ENCODE measurements at regions not wholly inside any gene's neighbourhood (a gene's known extent, or its start where the extent isn't known, plus 50 kb on each side); places are given as distances from the start of the nearest gene placed in this dataset.

DNA sequence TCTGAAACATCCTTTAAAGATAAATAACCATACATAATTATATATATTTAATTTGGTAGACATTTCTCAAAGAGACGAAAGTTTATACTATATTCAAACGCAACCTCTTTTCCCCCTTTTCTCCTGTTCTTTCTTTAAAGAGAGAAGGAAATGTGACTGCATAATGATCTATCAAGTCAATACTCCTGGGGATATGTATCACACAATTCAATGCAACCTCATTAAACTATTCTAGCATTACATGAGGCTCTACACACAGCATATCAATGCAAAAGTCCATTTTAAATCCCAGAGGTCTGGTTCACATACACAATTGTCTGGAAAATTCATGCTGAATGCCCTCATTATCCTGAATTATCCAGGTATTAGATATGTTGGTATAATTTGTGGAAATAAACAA, 330.7 kb downstream of the LMX1A start:
- DNase-seq (ENCODE audit: low read depth in 2 of 2): no peak

DNA sequence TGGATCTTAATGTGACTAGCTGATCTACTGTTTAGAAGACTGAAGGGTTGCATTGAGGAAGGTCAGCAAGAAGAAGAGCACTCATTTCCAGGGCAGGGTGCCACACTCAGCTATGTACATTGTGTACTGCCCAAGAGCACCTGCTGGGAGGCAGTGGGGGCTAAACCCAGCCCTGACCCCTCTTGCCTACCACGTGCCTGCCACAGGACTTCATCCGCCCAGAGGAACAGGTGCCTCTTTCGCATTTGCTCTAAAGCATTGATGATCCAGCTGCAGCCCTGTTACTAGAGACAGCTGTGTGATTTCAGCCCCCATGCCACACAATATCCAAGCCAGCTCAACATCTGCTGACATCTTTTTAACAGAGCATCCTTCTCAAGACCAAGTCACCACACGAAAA, 341.8 kb downstream of the LMX1A start:
- no peak for DNase-seq (ENCODE audit: low read depth in 2 of 2)

DNA sequence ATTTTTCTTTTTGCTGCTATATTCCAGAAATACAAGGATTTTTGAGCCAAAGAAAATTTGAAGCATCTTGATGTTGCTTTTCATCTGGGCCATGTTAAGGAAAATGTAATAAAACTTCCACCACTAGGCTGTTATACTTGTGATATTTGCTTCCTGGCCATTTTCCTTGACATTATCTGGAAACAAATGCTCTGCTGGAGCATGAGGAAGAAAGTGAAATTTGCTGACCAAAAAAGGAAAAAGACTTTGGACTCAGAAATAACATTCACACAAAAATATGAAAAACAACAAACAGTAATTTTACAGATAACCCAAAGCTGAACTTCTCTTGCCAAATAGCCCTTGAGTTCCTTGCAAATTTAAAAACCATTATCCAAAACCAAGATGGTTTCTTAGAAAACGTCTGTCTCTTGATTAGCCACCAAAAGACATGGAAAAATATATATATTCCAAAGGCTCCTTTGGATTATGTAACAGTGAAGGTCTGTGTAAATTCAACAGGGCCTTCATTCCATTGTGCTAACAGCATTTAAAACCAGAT, 344.5 kb downstream of the LMX1A start:
- no peak for DNase-seq (ENCODE audit: low read depth in 2 of 2)

DNA sequence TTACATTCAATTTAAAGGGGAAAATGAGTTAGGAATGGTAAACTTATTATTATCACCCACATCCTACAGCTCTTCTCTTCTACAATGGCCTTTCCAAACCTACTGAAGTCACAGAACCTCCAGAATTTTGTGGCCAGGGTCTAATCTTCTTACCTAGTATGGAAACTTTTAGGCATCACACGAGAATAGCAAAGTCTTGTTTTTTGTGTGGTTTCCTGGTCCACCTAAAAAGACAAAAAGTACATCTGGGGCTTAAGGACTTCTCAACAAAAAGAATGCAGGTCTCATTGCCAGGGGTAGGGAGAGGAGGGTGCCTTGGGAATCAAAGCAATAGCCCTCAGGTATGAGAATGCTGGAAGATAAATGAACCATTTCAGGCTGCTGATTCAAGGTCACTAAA, 345.3 kb downstream of the LMX1A start:
- DNase-seq (ENCODE audit: low read depth in 2 of 2): no peak

DNA sequence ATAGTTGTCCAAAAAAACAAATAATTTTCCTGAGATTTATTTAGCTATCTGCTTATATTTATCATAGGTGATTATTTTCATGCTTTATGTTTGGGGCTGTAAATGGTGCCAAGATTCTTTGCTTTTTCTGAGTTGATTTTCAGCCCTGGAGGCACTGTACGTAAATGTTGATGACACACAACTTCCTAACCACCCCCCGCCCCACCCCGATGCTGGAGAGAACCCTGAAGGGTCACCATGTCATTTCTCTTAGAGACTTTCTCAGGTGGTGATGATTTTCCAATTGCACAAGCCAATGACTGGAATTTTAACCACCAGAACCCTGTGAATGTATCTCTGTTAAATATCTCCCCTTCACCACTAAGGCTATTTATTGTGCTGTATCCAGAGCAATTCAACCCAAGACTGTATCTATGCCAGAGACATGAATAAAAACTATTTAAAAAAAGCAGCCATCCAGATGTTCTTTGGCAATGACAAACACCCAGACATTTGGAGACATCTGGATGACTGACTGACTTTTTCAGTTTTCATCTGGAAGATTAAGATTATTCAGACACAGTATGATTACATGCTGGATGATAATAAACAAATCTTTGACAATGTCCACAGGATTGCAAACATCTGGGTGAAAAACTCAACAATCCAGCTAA, 346.0 kb downstream of the LMX1A start:
- no peak for DNase-seq (ENCODE audit: low read depth in 2 of 2)

DNA sequence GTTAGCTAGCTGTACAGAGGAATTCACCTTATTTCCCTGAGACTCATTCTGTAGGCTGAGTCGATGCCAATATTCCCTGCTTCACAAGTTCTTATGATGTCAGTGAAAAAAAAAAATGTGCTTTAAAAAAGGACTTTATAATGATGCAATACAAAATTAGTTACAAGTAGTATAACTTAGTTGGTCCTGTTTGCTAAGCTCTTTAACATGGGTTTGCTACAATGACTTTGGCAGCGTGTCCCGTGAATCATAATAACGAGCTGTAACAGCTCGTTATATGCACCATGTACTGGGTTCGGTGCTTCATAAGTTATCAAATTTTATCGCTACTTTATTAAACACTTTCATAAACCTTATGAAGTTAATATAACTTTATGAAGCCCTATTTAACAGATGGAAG, 349.7 kb downstream of the LMX1A start:
- no peak for DNase-seq (ENCODE audit: low read depth in 2 of 2)

DNA sequence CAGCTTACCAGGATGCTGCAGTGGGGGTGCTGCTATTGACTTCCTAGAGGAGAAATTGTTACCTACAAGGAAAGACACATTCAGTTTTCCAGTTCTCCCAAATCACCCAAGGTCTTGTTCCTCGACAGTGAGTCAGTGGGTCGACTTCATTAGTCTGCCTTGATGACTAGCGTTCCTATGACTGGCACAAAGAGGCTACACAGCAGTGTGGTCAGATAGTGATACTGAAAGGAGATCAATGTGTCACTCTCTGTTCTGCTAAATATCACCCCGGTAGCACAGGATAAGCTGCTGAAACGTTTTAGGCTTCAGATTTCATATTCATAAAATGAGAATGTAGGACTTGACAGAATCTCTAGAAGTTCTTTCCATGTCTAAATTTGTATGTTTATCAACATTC, 357.4 kb downstream of the LMX1A start:
- DNase-seq (ENCODE audit: low read depth in 2 of 2): no peak

DNA sequence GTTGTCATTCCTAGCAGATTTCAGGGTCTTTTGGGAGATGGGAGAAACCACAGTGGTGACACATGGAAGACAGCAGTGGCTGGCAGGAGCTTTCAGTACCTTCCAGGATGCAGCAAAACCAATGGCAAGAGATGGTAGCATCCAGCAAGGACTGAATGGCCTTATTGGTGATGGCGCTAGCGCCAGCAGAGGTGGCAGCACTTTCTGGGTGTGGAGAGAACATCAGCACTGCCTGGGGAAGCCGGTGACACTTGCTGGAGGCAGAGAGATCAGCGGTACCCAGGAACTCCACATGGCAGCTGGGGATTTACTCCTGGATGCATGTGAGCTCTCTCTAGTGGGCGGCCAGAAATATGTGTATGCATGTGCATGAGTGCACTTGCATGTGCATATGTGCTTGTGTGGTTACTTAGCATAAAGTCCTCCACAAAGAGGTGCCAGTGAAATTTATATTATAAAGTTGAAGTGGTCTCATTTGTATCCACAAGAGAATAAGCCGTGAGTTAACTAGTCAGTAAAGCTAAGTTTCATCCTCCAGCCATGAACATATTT, 364.7 kb downstream of the LMX1A start:
- DNase-seq (ENCODE audit: low read depth in 2 of 2): no peak

DNA sequence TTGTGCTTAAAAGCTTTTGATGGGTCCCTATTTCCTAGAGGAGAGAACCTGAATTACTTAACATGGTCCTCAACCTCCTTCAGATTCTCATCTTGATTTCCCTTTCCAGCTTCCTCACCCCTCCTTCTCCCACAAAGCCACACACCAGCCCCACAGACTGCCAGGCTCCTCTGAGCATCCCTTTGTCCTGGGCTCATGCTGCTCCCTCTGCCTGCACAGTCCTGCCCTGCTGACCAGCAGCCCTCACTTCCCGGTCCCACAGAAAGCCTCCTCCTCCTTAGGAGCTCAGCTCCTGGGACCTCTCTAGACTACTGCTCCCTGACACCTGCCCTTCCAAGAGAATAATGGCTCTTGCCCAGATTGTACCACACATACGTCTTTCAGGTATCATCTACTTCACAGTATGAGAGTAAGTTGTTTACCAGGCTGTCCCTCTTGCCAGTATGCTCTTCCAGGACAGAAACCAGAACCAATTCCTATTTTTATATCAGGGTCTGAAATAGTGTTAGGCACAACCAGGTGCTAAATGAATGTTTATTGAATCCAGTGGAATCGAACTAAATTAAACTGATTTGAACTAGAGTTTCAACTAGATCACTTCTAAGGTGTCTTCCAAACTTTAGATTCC, 373.4 kb downstream of the LMX1A start:
- DNase-seq (ENCODE audit: low read depth in 2 of 2): no peak

DNA sequence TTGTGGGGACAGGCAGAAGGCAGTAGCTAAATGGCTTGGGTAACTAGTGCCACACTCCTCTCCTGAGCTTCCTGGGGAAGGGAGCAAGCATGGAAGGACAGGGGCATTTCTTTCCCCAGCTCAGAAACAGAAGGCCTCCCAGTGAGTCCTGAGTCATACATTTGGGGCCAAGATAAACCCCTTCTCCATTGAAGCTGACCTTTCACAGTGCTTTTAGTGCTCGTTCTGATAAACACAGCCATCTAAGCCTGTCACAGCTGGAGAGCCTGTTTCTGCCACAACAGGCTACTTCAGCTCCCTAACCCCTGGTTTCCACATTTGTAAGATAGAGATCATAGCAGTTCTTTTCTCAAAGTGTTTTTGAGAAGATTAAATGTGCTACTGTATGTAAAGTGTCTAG, 374.0 kb downstream of the LMX1A start:
- DNase-seq (ENCODE audit: low read depth in 2 of 2): no peak

DNA sequence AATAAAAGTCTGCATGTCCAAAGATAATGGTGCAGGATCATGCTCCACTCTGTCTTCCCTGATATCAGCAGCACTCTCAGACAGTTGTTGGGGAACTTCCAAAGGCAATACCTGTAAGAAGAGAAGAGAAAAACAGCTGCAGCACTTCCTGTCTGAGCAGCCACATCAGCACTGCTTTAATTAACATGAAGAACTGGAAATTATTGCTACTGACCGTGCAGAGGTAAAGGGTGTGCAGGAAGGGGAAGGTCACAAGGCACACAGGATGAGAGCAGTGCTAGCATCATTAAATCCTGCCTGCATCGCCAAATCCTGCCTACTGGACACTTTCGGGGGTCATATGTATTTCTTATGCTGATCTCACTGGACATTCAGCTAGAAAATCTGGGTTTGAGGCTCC, 379.0 kb downstream of the LMX1A start:
- no peak for DNase-seq (ENCODE audit: low read depth in 2 of 2)

DNA sequence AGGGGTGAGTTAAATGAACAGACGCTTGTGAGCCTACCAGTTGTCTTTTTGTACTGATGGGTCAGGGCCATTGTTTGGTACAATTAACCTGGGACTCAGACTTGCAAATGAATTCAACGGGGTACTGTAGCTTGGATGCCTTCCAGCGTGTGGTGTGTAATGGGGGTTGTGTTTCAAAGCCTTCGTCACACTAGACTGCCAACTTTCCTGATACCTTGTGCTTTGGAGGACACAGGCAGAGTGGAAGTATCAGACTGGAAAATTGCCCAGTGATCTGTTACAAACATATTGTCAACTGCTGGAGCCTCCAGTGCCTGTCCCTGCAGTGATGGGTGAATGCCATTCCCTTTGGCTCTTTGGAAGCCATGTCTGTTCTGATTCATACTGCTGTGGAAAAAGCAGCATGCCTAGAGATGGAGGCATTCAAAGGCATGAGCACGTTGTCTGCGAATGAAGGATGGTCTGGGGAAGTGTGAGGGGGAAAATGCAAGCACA, 384.5 kb downstream of the LMX1A start:
- DNase-seq (ENCODE audit: low read depth in 2 of 2): no peak

DNA sequence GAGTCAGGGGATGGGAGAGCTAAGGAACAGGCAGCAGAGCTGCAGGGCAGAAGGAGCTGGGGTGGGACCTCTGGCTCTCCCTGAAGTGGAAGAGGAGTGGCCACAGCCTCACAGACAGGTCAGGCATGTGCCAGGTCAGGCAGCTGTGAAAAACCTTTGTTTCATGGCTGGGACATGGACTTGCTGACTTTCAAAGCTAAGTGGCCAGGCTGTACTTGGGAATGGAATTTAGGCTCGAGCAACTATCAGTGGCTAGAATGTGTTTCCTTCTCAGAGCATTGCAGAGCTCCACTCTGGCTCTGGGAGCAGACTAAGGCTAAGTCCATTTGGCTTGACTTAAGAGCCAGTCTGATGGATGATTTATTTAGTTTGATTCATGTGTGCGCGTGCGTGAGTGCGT, 385.1 kb downstream of the LMX1A start:
- DNase-seq (ENCODE audit: low read depth in 2 of 2): no peak

DNA sequence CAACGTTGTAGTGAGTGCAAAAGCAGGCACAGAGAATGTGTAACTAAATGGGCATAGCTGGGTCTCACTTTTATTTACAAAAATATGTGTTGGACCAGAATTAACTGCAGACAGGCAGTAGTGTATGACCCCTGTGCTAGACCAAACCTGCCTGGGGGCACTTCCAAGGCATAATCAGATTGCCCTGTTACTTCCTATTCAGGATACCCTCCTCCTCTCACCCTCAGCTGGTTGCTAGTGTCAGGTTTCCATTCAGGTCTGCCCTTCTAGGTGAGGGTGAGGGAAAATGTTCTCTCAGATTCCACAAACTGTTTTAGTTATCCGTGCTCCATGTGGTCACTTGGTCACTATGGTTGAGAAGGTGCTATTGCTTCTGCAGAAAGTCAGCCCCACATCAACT, 387.3 kb downstream of the LMX1A start:
- no peak for DNase-seq (ENCODE audit: low read depth in 2 of 2)

DNA sequence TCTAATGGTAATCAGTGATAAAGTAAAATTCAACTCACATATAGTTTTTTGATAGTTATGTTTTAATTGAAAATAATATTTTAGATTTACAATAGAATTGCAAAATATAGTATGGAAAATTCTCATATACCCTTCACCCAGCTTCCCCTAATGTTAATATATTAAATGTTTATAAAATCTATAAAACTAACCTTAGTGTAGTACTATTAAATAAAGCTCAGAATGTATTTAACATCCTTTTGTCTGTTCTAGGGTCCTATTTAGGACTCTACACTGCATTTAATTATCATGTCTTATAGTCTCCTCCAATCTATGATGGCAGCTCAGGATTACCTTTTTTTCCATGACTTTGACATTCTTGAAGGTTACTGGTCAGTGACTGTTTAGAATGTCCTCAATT, 389.2 kb downstream of the LMX1A start:
- no peak for DNase-seq (ENCODE audit: low read depth in 2 of 2)

DNA sequence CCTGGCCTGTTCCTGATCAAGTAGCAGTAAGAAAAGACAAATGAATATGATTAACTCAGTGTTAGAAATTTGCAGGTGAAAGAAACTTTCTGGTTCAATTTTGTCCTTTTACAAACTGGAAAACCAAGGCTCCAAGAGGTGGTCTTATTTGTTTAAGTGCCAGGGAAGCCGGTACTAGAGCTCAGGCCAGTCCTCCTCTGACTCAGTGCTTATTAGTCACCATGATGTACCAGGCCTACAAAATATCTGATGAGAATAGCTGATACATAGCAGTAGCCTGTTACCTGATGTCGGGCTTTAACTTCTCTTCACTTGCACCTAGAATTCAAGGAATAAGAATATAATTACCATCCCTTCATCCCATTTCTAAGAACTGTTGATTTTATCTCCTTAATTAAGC, 394.8 kb downstream of the LMX1A start:
- DNase-seq (ENCODE audit: low read depth in 2 of 2): no peak

DNA sequence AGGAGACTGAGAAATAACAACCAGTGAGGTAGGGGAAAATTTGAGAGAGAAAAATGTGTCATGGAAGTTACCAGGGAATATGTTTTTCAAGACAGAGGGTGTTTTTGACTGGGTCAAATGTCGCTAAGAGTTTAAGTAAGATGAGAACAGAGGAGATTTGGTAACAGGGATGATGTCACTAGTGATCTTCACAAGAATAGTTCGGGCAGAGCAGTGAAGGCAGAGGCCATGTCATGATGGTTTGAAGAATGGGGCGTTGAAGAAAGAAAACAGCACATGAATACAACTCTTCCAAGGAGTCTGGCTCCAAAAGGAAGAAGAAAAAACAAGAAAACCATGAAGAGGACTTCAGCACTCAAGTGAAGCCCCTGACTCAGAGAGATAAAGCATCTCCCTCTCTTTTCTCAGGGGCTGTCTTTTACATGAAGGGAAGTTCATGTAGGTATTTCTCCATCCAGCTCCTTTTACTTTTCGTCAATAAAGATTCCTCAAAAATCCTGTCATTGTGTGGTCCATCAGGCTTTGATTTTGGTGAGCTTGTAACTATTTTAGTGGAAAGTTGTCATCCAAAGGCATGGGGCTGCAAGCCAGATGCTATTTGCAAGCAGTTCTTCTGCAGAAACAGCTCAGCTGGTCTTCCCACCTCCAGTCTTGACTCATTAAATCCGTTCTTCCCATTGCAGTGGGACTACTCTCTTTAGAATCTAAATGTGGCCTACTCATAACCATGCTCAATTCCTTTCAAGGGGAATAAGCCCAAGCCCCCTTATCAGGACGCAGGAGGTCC, 397.3 kb downstream of the LMX1A start:
- no peak for DNase-seq (ENCODE audit: low read depth in 2 of 2)

DNA sequence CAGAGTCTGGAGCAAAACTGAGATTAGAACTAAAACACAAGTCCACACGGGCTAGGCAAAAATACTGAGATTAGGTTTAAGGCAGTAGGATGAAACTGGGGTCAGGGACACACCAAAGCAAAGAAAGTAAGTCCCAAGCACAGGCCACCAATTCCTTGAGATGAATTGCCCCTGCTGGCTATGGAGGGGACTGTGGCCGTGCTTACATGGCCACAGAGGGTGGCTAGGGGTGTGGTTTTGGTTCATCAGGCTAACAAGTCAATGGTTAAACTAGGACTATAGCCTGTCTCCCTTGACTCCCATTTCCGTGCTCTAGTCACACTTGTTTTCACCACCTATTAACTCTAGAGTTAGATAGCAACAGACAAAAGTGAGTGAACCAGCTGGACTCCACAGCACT, 394.8 kb downstream of the PBX1 start:
- DNase-seq (ENCODE audit: low read depth in 2 of 2): no peak

DNA sequence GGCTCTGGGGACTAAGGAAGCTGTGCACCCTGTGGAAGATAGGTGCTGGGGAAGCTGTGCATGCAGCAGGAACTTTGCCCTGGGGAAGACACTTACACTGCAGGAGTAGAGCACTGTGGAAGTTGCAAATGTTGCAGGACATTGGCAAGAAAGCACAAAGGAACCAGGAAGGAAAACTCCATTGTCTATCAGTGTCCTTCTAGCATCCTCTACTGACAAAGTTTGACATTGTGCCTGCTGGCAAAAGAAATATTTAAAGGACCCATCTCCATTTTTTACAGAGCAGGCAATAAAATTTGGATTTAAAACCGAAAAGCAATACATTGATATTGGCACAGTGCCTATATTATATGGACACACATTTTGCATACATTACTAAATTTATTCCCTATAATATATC, 394.1 kb downstream of the PBX1 start:
- DNase-seq (ENCODE audit: low read depth in 2 of 2): no peak

DNA sequence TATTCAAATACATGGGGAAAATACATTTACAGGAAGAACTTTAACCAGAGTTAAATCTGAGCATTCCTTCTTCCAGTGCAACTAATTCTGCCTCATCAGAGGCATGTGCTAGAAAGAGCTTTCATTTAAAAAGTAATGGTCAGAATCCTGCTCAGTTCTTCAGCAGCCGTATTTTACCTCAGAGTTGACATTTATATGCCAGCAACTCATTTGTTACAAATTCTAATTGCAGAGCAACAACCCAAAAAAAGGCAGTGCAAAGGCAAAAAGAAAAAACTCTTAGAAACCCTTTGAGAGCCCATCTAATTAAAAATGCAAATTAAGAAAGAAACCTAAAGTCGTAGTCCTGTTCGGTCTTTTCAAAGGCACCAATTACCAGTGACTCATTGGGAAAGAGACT, 392.5 kb downstream of the PBX1 start:
- DNase-seq (ENCODE audit: low read depth in 2 of 2): no peak

DNA sequence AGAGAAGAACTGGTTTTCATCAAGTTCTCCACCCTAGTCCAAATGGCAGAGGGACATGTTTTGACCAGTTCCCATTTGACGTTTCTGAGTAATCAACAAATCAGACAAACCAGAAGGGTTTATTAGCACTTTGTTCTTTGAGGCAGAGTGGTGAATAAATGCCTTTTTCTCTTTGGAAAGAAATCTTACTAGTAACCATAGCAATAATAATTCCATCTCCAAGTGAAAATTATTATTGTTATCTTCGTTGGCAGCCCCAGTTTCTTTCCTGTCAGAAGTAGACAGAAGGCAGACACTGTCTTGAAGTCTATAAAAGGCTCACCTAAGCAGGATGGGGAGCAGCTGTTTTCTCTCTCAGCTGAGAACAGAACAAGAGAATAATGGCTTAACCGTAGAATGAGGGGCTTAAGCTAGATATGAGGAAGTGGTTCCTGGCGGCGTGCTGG, 391.6 kb downstream of the PBX1 start:
- DNase-seq (ENCODE audit: low read depth in 2 of 2): no peak

DNA sequence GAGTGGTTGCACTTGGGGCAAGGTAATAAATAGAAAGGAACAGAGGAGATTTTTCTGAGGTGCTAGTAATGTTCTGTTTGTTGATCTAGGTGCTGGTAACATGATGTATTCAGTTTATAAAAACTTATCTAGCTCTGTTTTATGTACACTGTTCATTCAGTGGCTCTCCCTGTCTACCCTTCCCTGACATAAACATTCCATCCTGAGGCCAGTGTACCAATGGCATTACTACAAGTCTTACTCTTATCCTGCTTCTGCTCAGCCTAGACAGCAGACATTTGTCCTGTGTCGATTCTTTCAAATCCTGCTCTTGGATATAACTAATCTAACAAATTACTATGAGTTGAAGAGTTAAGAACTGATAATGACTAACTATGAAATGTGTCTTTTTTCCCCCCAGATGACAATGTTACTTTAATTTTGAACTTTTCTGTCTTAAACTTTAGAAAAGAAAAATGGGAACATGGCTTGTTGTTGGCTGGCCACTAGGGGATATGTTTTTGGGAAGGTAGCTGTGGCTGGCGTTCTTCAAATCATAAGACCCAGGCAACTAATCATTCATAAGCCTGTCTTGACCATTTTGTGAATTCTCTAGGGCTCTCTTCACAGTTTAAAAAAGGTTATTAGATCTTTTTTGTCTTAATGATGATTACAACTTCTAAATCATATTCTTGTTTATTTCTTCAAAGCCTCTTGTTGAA, 390.9 kb downstream of the PBX1 start:
- no peak for DNase-seq (ENCODE audit: low read depth in 2 of 2)
